Esophagus muscularis mucosa (tissue), 3 donors: ENCODE measurements at regions not wholly inside any gene's neighbourhood (a gene's known extent, or its start where the extent isn't known, plus 50 kb on each side); places are given as distances from the start of the nearest gene placed in this dataset.

Source experiments
- POLR2A ChIP-seq: fragments of 450-650 bp; IDR thresholded peaks from one replicate; pipeline ENCODE4 v1.6.1; 2017; ENCODE audit warnings: antibody characterized with exemption, moderate library complexity, mild to moderate bottlenecking, low read depth
- POLR2AphosphoS5 ChIP-seq, 2 donors: sonication (generic); formaldehyde crosslinking; IDR thresholded peaks; one replicate each; pipeline ENCODE4 v1.6.1; 2017; ENCODE audit warnings: antibody characterized with exemption in 2 of 2
- TF ChIP-seq, protein P1 (sequence below), 3 experiments: fragments of 200-600 bp in 2 of 3; fragments of 450-650 bp in 1 of 3; sonication (generic) in 2 of 3; IDR thresholded peaks; one replicate each; pipeline ENCODE4 v1.5.1; 2017 to 2019; ENCODE audit warnings: antibody characterized with exemption in 3 of 3, mild to moderate bottlenecking in 2 of 3, moderate library complexity in 1 of 3

- TF ChIP-seq, protein P1, sequence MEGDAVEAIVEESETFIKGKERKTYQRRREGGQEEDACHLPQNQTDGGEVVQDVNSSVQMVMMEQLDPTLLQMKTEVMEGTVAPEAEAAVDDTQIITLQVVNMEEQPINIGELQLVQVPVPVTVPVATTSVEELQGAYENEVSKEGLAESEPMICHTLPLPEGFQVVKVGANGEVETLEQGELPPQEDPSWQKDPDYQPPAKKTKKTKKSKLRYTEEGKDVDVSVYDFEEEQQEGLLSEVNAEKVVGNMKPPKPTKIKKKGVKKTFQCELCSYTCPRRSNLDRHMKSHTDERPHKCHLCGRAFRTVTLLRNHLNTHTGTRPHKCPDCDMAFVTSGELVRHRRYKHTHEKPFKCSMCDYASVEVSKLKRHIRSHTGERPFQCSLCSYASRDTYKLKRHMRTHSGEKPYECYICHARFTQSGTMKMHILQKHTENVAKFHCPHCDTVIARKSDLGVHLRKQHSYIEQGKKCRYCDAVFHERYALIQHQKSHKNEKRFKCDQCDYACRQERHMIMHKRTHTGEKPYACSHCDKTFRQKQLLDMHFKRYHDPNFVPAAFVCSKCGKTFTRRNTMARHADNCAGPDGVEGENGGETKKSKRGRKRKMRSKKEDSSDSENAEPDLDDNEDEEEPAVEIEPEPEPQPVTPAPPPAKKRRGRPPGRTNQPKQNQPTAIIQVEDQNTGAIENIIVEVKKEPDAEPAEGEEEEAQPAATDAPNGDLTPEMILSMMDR (IDR thresholded peaks at IDR 0.05): no peak
- no peak for TF ChIP-seq POLR2A
- TF ChIP-seq POLR2AphosphoS5 (IDR thresholded peaks at IDR 0.05): no peak
Measured at GRCh38 chr4:123462007-123462406, 65.4 kb downstream of the SPRY1 start.
